ENCODE measurements at regions not wholly inside any gene's neighbourhood (a gene's known extent, or its start where the extent isn't known, plus 50 kb on each side); places are given as distances from the start of the nearest gene placed in this dataset.

DNA sequence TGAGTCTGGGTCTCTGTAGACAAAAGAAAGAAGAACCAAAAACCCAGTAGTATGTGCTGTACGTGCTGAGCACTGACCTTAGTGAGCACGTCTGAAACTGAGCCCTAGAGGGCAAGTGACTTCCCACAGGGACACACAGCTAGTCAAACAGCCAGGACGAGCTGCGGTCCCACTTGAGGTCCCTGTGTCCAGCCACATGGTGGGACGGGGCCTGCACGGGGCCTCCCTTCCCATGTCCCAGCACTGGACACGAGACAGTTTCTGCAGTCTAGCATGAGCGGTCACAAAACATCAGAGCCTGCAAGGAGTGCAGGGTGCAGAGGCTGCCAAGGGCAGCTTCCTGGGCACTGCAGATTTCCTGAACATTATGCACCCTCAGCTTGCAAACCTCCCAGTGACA, 121.6 kb downstream of the NCOR2 start:
- TF ChIP-seq, protein P1, sequence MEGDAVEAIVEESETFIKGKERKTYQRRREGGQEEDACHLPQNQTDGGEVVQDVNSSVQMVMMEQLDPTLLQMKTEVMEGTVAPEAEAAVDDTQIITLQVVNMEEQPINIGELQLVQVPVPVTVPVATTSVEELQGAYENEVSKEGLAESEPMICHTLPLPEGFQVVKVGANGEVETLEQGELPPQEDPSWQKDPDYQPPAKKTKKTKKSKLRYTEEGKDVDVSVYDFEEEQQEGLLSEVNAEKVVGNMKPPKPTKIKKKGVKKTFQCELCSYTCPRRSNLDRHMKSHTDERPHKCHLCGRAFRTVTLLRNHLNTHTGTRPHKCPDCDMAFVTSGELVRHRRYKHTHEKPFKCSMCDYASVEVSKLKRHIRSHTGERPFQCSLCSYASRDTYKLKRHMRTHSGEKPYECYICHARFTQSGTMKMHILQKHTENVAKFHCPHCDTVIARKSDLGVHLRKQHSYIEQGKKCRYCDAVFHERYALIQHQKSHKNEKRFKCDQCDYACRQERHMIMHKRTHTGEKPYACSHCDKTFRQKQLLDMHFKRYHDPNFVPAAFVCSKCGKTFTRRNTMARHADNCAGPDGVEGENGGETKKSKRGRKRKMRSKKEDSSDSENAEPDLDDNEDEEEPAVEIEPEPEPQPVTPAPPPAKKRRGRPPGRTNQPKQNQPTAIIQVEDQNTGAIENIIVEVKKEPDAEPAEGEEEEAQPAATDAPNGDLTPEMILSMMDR (IDR thresholded peaks at IDR 0.05; ENCODE audit: insufficient read depth, low read length, poor library complexity, severe bottlenecking), result no peak
- TF ChIP-seq EZH2phosphoT487 (conservative IDR thresholded peaks at IDR 0.05; ENCODE audit: low read length), result no peak

Measured in SU-DHL-6 (cell line).